Mesothelial cell of epicardium (in vitro differentiated cells): ENCODE measurements at regions not wholly inside any gene's neighbourhood (a gene's known extent, or its start where the extent isn't known, plus 50 kb on each side); places are given as distances from the start of the nearest gene placed in this dataset.

Experiments
- DNase-seq, 2 experiments: peaks; one replicate each; pipeline ENCODE4 v3.0.0; 2021; ENCODE audit warnings: low spot score in 2 of 2; ENCODE audit not compliant: unreplicated experiment in 2 of 2
- H3K27ac Mint-ChIP-seq: 2 replicates; pipeline ENCODE4 v1.8.0; 2021; ENCODE audit warnings: mixed read lengths
- H3K27me3 Mint-ChIP-seq: 2 replicates; pipeline ENCODE4 v1.8.0; 2021; ENCODE audit warnings: low read depth, mixed read lengths
- H3K36me3 Mint-ChIP-seq: 2 replicates; pipeline ENCODE4 v1.8.0; 2021; ENCODE audit warnings: mixed read lengths
- H3K4me1 Mint-ChIP-seq: 2 replicates; pipeline ENCODE4 v1.8.0; 2021; ENCODE audit warnings: mixed read lengths
- H3K4me3 Mint-ChIP-seq: 2 replicates; pipeline ENCODE4 v1.8.0; 2021; ENCODE audit warnings: mild to moderate bottlenecking, moderate library complexity, mixed read lengths
- H3K9me3 Mint-ChIP-seq: 2 replicates; pipeline ENCODE4 v1.8.0; 2021; ENCODE audit warnings: mixed read lengths
- CTCF ChIP-seq: fragments of 200-600 bp; sonication (generic); IDR thresholded peaks from one replicate; pipeline ENCODE4 v1.5.0; 2021; ENCODE audit warnings: antibody characterized with exemption; ENCODE audit not compliant: unreplicated experiment

DNA sequence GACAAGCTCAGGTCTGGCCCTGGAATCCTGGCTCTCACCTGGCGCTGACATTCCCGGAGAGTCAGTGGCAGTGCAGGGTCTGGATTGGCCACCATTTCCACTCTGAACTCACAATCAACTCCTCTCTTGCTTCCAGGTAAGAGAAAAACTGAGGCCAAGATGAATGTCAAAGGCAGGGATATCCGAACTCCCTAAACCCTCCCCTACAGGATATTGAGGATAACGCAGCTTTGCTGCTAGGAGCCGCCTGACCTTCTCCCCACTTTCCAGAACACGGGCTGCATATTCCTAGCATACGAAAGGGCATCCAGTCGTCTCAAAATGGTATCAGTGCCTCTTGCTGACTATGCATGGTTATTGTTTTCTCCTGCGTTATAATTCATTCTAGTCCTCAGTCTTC is 473.4 kb downstream of the SOX9 start:
- H3K27ac Mint-ChIP-seq = no peak overlapping the region
- H3K27me3 Mint-ChIP-seq = peaks cover 58% of the 10 kb centered on the region
- peaks cover 21% of the 10 kb centered on the region for H3K4me1 Mint-ChIP-seq
- no peaks in the 10 kb centered on the region for H3K9me3 Mint-ChIP-seq
- H3K4me3 Mint-ChIP-seq = no peak overlapping the region
- no peak for DNase-seq
- peak; percentile 22 for TF ChIP-seq CTCF
- no peaks in the 10 kb centered on the region for H3K36me3 Mint-ChIP-seq
